ENCODE measurements at regions not wholly inside any gene's neighbourhood (a gene's known extent, or its start where the extent isn't known, plus 50 kb on each side); places are given as distances from the start of the nearest gene placed in this dataset.

DNA sequence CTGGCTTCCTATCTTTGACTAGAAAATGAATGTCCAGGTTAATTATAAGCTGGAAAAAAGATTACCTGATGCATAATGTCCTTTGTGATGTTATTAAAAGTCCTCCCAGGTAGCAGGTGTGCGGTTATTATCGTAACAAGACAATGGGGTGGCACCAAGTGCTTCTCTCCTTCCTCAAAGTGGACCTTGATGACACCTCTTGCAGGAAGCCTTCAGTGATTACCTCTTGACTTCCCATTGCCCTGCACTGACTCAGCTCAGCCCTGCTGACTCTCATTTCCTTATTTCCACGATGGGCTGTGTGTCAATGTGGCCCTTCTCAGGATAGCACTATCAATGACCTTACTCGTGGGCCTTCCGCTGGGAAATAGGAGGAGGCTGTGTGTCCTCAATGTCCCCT is 477.4 kb upstream of the CCL2 start:
- TF ChIP-seq CTCF (conservative IDR thresholded peaks at IDR 0.05; ENCODE audit: low read depth, low read length) (no peak), EZH2 (IDR thresholded peaks at IDR 0.05; ENCODE audit: borderline replicate concordance, low read depth, low read length, poor library complexity, severe bottlenecking) (no peak)
